HG02852 (cell line): ENCODE measurements at regions not wholly inside any gene's neighbourhood (a gene's known extent, or its start where the extent isn't known, plus 50 kb on each side); places are given as distances from the start of the nearest gene placed in this dataset.
A peak's percentile ranks its signal among the peaks of the same experiment; 100 is the strongest.
"Not testable (repeated sequence)": the region's sequence is repeated elsewhere in the genome, so short reads cannot be mapped to it uniquely, and the experiment has no call there.

Source experiments
- ATAC-seq: cut with Tn5 transposase; IDR thresholded peaks from one replicate; pipeline ENCODE4 v1.9.1; 2021; ENCODE audit warnings: mild to moderate bottlenecking, moderate library complexity; ENCODE audit not compliant: unreplicated experiment

GRCh38 chr1:242824435-242824834, 299.9 kb upstream of the PLD5 start:
- ATAC-seq, result no peak

DNA sequence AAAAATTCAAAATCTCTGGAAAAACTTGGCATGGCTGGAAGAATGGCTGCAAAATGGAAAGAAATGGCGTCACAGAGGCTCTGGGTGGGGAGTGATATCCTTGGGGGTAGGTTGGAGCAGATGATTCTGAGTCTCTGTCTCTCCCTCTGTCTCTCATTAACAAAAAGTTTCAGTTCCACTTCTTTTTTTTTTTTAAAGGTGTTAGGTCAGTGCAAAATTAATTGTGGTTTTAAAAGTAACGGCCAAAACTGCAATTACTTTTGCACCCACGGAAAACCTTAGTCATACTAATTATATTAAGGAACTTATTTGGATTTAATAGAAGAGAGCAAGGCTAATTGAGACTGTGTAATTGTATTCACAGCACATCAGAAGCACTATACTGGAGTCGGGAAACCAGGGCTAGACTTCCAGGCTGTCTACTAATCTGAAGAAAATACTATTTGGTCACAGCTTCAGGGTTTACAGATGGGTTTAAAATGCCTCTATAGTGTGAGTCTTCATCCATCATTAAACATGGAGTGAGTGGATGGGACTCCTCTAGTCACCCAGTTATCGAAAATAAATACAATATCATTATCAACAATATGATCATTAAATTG, 289.1 kb upstream of the PLD5 start:
- ATAC-seq, result peak; percentile 73

- ATAC-seq, result no peak
These were observed 286.8 kb upstream of the PLD5 start for GRCh38 chr1:242811092-242811840.

- ATAC-seq, result no peak
These were observed 281.8 kb upstream of the PLD5 start for GRCh38 chr1:242806324-242806723.

DNA sequence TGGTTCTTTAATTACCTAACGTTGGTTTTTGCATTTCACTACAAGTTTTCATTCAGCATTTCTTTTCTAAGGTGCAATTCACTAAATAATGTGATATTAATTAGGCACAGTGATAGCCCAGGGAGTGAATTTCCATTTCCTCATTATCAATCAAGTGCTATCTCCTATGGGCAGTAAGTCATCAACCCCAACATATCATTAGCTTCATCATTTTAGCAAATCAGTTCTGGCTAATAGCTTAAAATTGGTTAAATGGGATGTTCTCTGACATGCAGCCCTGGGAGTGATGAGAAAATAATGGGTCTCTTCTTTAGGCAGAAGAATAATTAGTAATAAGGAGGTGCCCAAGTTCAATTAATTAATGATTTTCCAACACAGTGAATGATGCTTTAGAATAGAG, 280.9 kb upstream of the PLD5 start:
- ATAC-seq, result not testable (repeated sequence)

DNA sequence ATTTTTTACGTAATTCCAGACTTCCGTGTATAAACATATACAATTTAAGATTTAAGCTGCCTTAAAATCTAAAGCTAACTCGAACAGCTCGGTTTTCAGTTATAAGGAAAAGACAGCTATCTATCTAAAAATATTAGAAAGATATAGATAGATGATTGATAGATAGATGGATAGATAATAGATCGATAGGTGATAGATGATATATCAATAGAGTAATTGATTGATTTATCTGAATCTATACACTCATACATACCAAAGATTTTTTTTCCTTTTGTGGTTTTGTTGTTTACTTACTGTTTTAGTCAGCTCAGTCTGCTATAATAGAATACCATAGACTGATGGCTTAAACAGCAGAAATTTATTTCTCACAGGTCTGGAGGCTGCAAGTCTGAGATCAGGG, 278.5 kb upstream of the PLD5 start:
- ATAC-seq, result no peak

- ATAC-seq, result no peak
These were observed 276.0 kb upstream of the PLD5 start for GRCh38 chr1:242800521-242800920.

- no peak for ATAC-seq
These were observed 273.4 kb upstream of the PLD5 start for GRCh38 chr1:242797856-242798255.

DNA sequence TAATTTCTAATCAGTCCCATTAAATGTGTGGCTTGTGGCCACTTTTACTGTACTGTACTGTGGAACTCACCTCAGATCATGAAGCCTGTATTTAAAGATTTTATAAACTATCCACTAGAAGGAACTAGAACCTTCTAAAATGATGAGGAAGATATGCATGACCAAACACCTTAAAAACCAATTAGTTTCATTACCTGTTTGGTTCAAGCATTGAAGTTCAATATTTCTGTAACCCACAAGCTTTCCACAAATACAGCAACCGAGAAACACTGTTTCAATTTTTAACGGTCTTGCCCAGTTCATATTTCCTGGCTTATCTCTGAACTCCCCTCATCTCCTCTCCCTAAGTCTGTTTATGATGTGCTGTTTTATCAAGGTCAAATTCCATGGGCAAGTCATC, 264.3 kb upstream of the PLD5 start:
- ATAC-seq, result peak; percentile 69

GRCh38 chr1:242787968-242788367, 263.5 kb upstream of the PLD5 start:
- no peak for ATAC-seq

GRCh38 chr1:242784807-242785206, 260.3 kb upstream of the PLD5 start:
- no peak for ATAC-seq

DNA sequence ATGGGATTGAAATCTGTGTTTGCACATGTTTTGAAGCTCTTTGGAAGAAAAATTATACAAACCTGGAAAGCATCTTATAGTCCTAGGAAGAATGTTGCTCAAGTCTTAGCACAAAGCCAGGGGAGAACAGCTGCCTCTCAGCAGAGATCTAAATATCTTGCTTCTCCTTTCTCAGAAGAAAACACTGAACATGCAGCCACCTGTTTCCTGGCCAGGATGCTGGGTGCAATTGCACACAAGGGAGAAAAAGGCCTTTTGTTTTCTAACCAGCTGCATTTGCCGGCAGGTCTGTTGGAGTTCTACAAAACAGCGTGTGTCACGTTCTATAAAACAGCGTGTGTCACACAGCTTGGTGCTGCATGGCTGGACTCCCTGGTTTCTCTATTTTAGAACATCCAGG, 259.6 kb upstream of the PLD5 start:
- peak; percentile 62 for ATAC-seq

GRCh38 chr1:242774256-242774655, 249.8 kb upstream of the PLD5 start:
- no peak for ATAC-seq

GRCh38 chr1:242770366-242770765, 245.9 kb upstream of the PLD5 start:
- ATAC-seq, result no peak

GRCh38 chr1:242764161-242764560, 239.7 kb upstream of the PLD5 start:
- ATAC-seq, result no peak

- no peak for ATAC-seq
These were observed 237.1 kb upstream of the PLD5 start for GRCh38 chr1:242761556-242761955.

DNA sequence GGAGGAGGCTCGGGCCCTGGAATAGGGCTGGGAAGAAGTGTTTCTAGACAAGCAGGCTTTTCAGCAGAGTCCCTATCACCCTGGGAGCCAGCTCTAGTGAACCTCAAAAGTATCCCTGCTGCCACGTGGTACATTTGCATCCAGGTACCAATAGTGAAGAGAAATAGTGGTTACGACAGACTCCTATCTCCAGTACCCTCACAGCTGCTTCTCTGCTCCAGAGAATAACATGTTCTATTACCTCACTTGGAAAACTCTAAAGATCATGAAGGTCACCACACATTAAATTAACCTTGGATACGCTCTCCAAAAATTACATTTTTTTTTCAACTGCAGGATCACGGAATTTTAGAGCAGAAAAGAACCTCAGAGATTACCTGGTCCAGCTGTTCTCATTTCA, 230.4 kb upstream of the PLD5 start:
- ATAC-seq, result no peak

DNA sequence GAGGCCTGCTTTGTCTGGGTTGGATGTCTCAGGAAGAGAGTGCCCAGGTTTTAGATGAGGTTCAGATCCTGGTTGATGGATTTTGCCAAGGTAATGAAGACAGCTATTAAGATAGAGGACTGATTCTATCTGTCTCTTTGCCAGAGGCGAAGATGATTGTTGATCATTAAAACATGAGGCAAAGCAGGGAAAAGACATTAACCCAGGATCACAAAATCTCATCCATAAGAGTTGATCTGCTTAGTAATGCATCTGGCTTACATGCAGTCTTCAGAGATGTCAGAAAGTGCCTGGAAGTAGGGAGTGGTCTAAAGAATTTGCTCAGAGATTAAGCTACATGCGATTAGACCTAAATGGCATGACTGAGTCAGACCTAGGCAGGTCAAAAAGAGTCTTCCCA, 229.6 kb upstream of the PLD5 start:
- ATAC-seq, result no peak

- no peak for ATAC-seq
These were observed 222.7 kb upstream of the PLD5 start for GRCh38 chr1:242747233-242747632.

DNA sequence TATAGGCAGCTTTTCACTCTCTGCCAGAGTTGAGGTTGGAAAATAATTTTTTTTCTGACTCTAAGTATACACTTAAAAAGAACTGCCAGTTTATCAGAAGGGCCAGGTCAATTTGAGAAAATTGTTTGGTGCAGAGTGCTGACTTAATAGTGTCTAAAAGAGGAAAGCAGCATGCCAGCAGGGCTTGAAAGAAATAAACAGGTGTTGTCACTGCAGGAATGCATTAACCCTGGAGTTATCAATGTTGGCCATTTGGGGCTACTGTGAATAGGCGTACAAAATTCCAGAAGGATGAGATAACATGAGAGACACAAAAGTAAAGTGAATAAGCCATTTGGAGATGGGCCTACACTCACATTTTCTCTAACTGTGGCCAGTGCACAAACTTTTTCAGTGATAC, 220.6 kb upstream of the PLD5 start:
- ATAC-seq, result no peak

DNA sequence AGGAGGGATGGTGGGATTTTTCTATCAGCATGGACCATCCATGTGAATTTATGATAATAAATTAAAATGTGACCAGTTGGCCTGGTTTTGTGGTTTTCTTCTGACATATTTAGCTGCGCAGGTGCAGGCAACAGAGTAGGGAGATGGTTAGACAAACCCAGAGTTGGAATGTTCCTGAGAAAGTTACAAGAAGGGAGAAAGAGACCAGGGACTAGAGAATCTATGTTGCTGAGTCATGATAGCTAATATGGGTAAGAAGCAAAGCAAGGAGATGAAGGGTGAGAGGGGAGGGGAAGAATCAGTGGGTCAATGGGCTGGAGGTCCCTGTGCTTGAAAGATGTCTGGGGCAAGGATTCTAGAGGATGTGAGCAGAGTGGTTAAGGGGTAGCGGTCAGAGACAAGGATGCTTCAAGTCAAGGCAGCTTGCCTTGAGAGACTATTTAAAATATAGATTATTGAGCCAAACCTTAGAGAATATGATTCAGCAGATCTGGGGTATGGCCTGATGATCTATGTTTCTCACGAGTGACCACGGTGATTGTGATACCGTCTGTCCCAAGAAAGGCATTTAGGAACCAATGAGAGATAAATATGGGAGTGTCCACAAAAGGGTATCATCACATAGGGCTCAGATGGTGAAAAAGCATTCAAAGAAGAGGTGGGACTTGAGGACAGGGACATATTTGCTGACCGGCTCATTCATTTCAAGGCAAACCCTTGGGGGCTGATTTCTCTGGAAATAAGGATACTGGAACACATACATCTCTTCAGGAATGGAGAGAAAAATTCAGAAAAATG, 219.7 kb upstream of the PLD5 start:
- ATAC-seq, result no peak
